Thoracic aorta (tissue), 2 donors: ENCODE measurements at regions not wholly inside any gene's neighbourhood (a gene's known extent, or its start where the extent isn't known, plus 50 kb on each side); places are given as distances from the start of the nearest gene placed in this dataset.

Source experiments
- ATAC-seq: fragments of 150-250 bp; one replicate; pipeline ENCODE4 v1.8.0; 2017; ENCODE audit warnings: low read depth; ENCODE audit not compliant: insufficient number of reproducible peaks, low FRiP score
- DNase-seq: peaks from one replicate; pipeline ENCODE4 v3.0.0-alpha.2; 2020; ENCODE audit warnings: low spot score
- H3K27ac ChIP-seq, 2 donors: fragments of 200-600 bp; sonication (generic); 1 replicate in 1 of 2; 2 replicates in 1 of 2; pipeline ENCODE4 v1.5.1; 2016; ENCODE audit warnings: mild to moderate bottlenecking in 2 of 2, moderate library complexity in 2 of 2
- H3K27me3 ChIP-seq: fragments of 200-600 bp; sonication (generic); replicated peaks from 2 replicates; pipeline ENCODE4 v1.6.0; 2016; ENCODE audit warnings: mild to moderate bottlenecking; ENCODE audit not compliant: insufficient read depth
- H3K36me3 ChIP-seq: fragments of 200-600 bp; sonication (generic); one replicate; pipeline ENCODE4 v1.5.1; 2016
- H3K4me1 ChIP-seq, 2 donors: fragments of 200-600 bp; sonication (generic); 1 replicate in 1 of 2; 2 replicates in 1 of 2; pipeline versions ENCODE4 v1.5.1 to v1.6.0; 2016; ENCODE audit warnings: low read depth in 2 of 2, mild to moderate bottlenecking in 1 of 2; ENCODE audit not compliant: control insufficient read depth in 1 of 2
- H3K4me3 ChIP-seq: fragments of 200-600 bp; sonication (generic); 2 replicates; pipeline ENCODE4 v1.5.1; 2016; ENCODE audit warnings: mild to moderate bottlenecking
- H3K9me3 ChIP-seq: fragments of 200-600 bp; sonication (generic); 2 replicates; pipeline ENCODE4 v1.5.1; 2016
- CTCF ChIP-seq: fragments of 200-600 bp; sonication (generic); IDR thresholded peaks from one replicate; pipeline ENCODE4 v1.5.1; 2019; ENCODE audit warnings: antibody characterized with exemption

GRCh38 chr14:23829736-23830471, 123.7 kb upstream of the DHRS4 start:
- H3K36me3 ChIP-seq: no peaks in the 10 kb centered on the region
- no peak overlapping the region for H3K4me3 ChIP-seq
- no peaks in the 10 kb centered on the region for H3K9me3 ChIP-seq
- peaks cover 0 to 6% of the 10 kb centered on the region in 2 donors for H3K4me1 ChIP-seq
- no peak for TF ChIP-seq CTCF
- DNase-seq (peak; percentile 11), ATAC-seq (peak; percentile 93)
- peak overlapping the region in 1 of 2 donors; percentile 4 for H3K27ac ChIP-seq
- H3K27me3 ChIP-seq: no peaks in the 10 kb centered on the region

GRCh38 chr14:23831596-23831995, 122.0 kb upstream of the DHRS4 start:
- no peak overlapping the region for H3K4me3 ChIP-seq
- H3K27ac ChIP-seq: no peak overlapping the region
- no peaks in the 10 kb centered on the region for H3K27me3 ChIP-seq
- H3K9me3 ChIP-seq: no peaks in the 10 kb centered on the region
- H3K36me3 ChIP-seq: no peaks in the 10 kb centered on the region
- no peak for DNase-seq
- TF ChIP-seq CTCF: no peak
- H3K4me1 ChIP-seq: peaks cover 0 to 6% of the 10 kb centered on the region in 2 donors
- ATAC-seq: no peak

GRCh38 chr14:23861666-23862065, 91.9 kb upstream of the DHRS4 start:
- H3K9me3 ChIP-seq: no peaks in the 10 kb centered on the region
- no peak for TF ChIP-seq CTCF
- H3K36me3 ChIP-seq: no peaks in the 10 kb centered on the region
- no peak for ATAC-seq
- DNase-seq: no peak
- H3K4me1 ChIP-seq: no peaks in the 10 kb centered on the region
- no peak overlapping the region for H3K4me3 ChIP-seq
- H3K27me3 ChIP-seq: no peaks in the 10 kb centered on the region
- no peak overlapping the region for H3K27ac ChIP-seq

- Histone ChIP-seq H3K27ac (no peak overlapping the region), H3K36me3 (no peaks in the 10 kb centered on the region), H3K9me3 (no peaks in the 10 kb centered on the region), H3K4me3 (no peak overlapping the region), H3K4me1 (no peaks in the 10 kb centered on the region), H3K27me3 (no peaks in the 10 kb centered on the region)
- ATAC-seq (no peak), DNase-seq (no peak)
- no peak for TF ChIP-seq CTCF
Measured at GRCh38 chr14:23862513-23862912, 91.1 kb upstream of the DHRS4 start.

GRCh38 chr14:23863836-23864235, 89.7 kb upstream of the DHRS4 start:
- Histone ChIP-seq H3K9me3 (no peaks in the 10 kb centered on the region), H3K36me3 (no peaks in the 10 kb centered on the region), H3K4me3 (no peak overlapping the region), H3K4me1 (no peaks in the 10 kb centered on the region), H3K27ac (no peak overlapping the region), H3K27me3 (no peaks in the 10 kb centered on the region)
- ATAC-seq (no peak), DNase-seq (no peak)
- TF ChIP-seq CTCF: no peak
